ENCODE measurements at regions not wholly inside any gene's neighbourhood (a gene's known extent, or its start where the extent isn't known, plus 50 kb on each side); places are given as distances from the start of the nearest gene placed in this dataset.

GRCh38 chr10:55628260-55628701 lies 732.8 kb downstream of the ZWINT start:
- Histone ChIP-seq H3K4ac (replicated peaks; ENCODE audit: insufficient read length, low read depth, low read length) (no peak overlapping the region), H3K9me3 (ENCODE audit: insufficient read depth in 2 of 2, low read depth in 1 of 2, low read length in 1 of 2) (no peaks in the 10 kb centered on the region), H2BK5ac (ENCODE audit: low read depth, low read length) (no peak overlapping the region), H3K23me2 (ENCODE audit: low read depth, low read length) (peaks cover 27% of the 10 kb centered on the region), H3K4me2 (ENCODE audit: insufficient read depth in 1 of 2, low read depth in 2 of 2, low read length in 2 of 2) (peak overlapping the region in 1 of 2 experiments; percentile 99; a peak in 2 of 4 replicates), H4K20me1 (replicated peaks in 1 of 2; ENCODE audit: control insufficient read depth in 1 of 2, insufficient read depth in 2 of 2, low read length in 2 of 2) (no peaks in the 10 kb centered on the region), H3K4me1 (replicated peaks in 1 of 4; ENCODE audit: control insufficient read depth in 3 of 4, insufficient read depth in 4 of 4, low read length in 3 of 4) (peaks cover 0 to 8% (median 0%) of the 10 kb centered on the region in 4 experiments; a peak in 3 of 7 replicates), H3K79me2 (ENCODE audit: control insufficient read depth in 1 of 2, insufficient read depth in 2 of 2, low read length in 2 of 2) (no peaks in the 10 kb centered on the region), H3K56ac (replicated peaks; ENCODE audit: insufficient read length, low read depth, low read length) (no peak overlapping the region), H4K91ac (replicated peaks; ENCODE audit: insufficient read length, low read length) (no peak overlapping the region), H4K5ac (ENCODE audit: insufficient read length, low read depth, low read length) (no peak overlapping the region), H3K79me1 (ENCODE audit: low read depth, low read length) (no peaks in the 10 kb centered on the region), H3K4me3 (ENCODE audit: extremely low read depth in 1 of 4, insufficient read depth in 2 of 4, low read depth in 3 of 4, low read length in 4 of 4) (peak overlapping the region in 3 of 4 experiments; percentile 52 to 66 (median 57); a peak in 7 of 8 replicates), H3K27me3 (replicated peaks in 1 of 4; ENCODE audit: control insufficient read depth in 3 of 4, extremely low read depth in 1 of 4, insufficient read depth in 3 of 4, low read length in 3 of 4) (peaks cover 0 to 23% (median 13%) of the 10 kb centered on the region in 4 experiments), H2AFZ (ENCODE audit: low read length) (peak overlapping the region; percentile 98), H4K8ac (ENCODE audit: extremely low read depth, insufficient read depth, low read length) (no peak overlapping the region), H2AK5ac (ENCODE audit: low read depth, low read length) (no peak overlapping the region), H3K27ac (ENCODE audit: low read depth, low read length) (no peak overlapping the region), H3K23ac (ENCODE audit: insufficient read length) (no peak overlapping the region), H2BK15ac (ENCODE audit: low read length) (no peak overlapping the region), H2BK12ac (ENCODE audit: low read depth, low read length) (0 out of 2 replicates have a peak overlapping the region, but pooled peaks have one; percentile 50), H3K14ac (ENCODE audit: insufficient read length) (no peak overlapping the region), H2BK120ac (replicated peaks; ENCODE audit: low read depth, low read length) (no peak overlapping the region), H3K36me3 (ENCODE audit: control insufficient read depth in 2 of 4, insufficient read depth in 4 of 4, low read length in 3 of 4) (no peaks in the 10 kb centered on the region), H3K9ac (replicated peaks in 1 of 4; ENCODE audit: extremely low read depth in 1 of 4, low read depth in 3 of 4, low read length in 3 of 4) (peak overlapping the region in 1 of 4 experiments; percentile 4; a peak in 1 of 7 replicates), H3K18ac (ENCODE audit: extremely low read depth, low read length) (no peak overlapping the region), H2BK20ac (ENCODE audit: low read length) (no peak overlapping the region)
- WGBS, 2 experiments (ENCODE audit: extremely low coverage in 1 of 2, insufficient coverage in 1 of 2, insufficient read length in 1 of 2, insufficient replicate concordance in 2 of 2, low coverage in 1 of 2, low lambda C conversion rate in 2 of 2, missing lambda C conversion rate in 1 of 2) = 1% methylated on average over 29 of the region's 30 CpGs; no CpG with 5 or more reads in 1 of the 2 experiments
- FAIRE-seq = no peak
- POLR2A ChIA-PET (ENCODE audit: partially characterized antibody) = no interaction called here
- DNase-seq (ENCODE audit: low read depth in 1 of 2, low spot score in 2 of 2) = peak in 1 of 2 experiments; percentile 68
- CTCF ChIA-PET (ENCODE audit: partially characterized antibody) = interaction anchor here (0.6 to 3.0 kb wide), 16 partner anchors 9 to 1507 kb away, joined by 3 to 20 read pairs (median 3); no protein-coding TSS in a partner anchor
- TF ChIP-seq CREB1 (IDR thresholded peaks at IDR 0.05) = peak; percentile 35; the same call in 1 of the 2 replicates
- TF ChIP-seq MAX (IDR thresholded peaks at IDR 0.05) = peak; percentile 37; the same call in 1 of the 2 replicates
- no peak for TF ChIP-seq GTF2F1 (IDR thresholded peaks at IDR 0.05; ENCODE audit: borderline replicate concordance, low read depth, low read length)
- TF ChIP-seq SAP30 (IDR thresholded peaks at IDR 0.05; ENCODE audit: insufficient read depth, insufficient replicate concordance, low read length) = peak; percentile 64
- TF ChIP-seq CTCF (IDR thresholded peaks at IDR 0.05; ENCODE audit: control extremely low read depth in 1 of 3, insufficient read depth in 1 of 3, low read depth in 1 of 3, low read length in 3 of 3) = peak; percentile 9 to 30 (median 12); a peak in 3 of 4 replicates
- TF ChIP-seq SIX5 (IDR thresholded peaks at IDR 0.05; ENCODE audit: low read depth, low read length) = no peak
- peak; percentile 38 for TF ChIP-seq EZH2 (IDR thresholded peaks at IDR 0.05; ENCODE audit: low read depth, low read length, severe bottlenecking)
- 0 out of 2 replicates have a peak, but pooled peaks have one; percentile 25 for TF ChIP-seq E2F6 (IDR thresholded peaks at IDR 0.05)
- TF ChIP-seq SUZ12 (IDR thresholded peaks at IDR 0.05; ENCODE audit: low read length) = peak; percentile 47; the same call in 1 of the 2 replicates

Measured in H1 (cell line).